ENCODE measurements at regions not wholly inside any gene's neighbourhood (a gene's known extent, or its start where the extent isn't known, plus 50 kb on each side); places are given as distances from the start of the nearest gene placed in this dataset.
A peak's percentile ranks its signal among the peaks of the same experiment; 100 is the strongest.
"Not testable (repeated sequence)": the region's sequence is repeated elsewhere in the genome, so short reads cannot be mapped to it uniquely, and the experiment has no call there.

- no peaks in the 10 kb centered on the region for H3K36me3 ChIP-seq
- intact Hi-C loops (cut with DNase I; ENCODE audit: low total_unique reads): no loop called here
- no peak for DNase-seq
- no peaks in the 10 kb centered on the region for H3K4me1 ChIP-seq
- TF ChIP-seq POLR2AphosphoS5 (IDR thresholded peaks at IDR 0.05) (no peak), CTCF (IDR thresholded peaks at IDR 0.05) (no peak), EP300 (IDR thresholded peaks at IDR 0.05) (no peak), POLR2A (IDR thresholded peaks at IDR 0.05) (no peak)
- H3K9me3 ChIP-seq: peaks cover 0 to 11% (median under 1%) of the 10 kb centered on the region in 4 donors
- H3K27ac ChIP-seq: no peak overlapping the region
- H3K27me3 ChIP-seq: no peaks in the 10 kb centered on the region
- WGBS, 5 donors: 61 to 77% (median 72%) methylated on average over 2 of the region's 2 CpGs
- no peak overlapping the region for H3K4me3 ChIP-seq
These were observed 778.7 kb upstream of the CDH8 start for GRCh38 chr16:62814891-62815290.

- H3K27ac ChIP-seq: peak overlapping the region; percentile 9 to 62 (median 48)
- H3K4me3 ChIP-seq: no peak overlapping the region
- H3K27me3 ChIP-seq: no peaks in the 10 kb centered on the region
- DNase-seq: peak in 1 of 2 donors; percentile 70
- peaks cover 0 to 8% (median 3%) of the 10 kb centered on the region in 4 donors for H3K4me1 ChIP-seq
- intact Hi-C loops (cut with DNase I; ENCODE audit: low total_unique reads): no loop called here
- no peaks in the 10 kb centered on the region for H3K36me3 ChIP-seq
- TF ChIP-seq POLR2A (IDR thresholded peaks at IDR 0.05) (no peak), POLR2AphosphoS5 (IDR thresholded peaks at IDR 0.05) (no peak), CTCF (IDR thresholded peaks at IDR 0.05) (no peak), EP300 (IDR thresholded peaks at IDR 0.05) (no peak)
- H3K9me3 ChIP-seq: peaks cover 0 to 4% (median 0%) of the 10 kb centered on the region in 4 donors
- WGBS, 5 donors: 25 to 59% (median 39%) methylated on average over 4 of the region's 4 CpGs
These were observed 769.1 kb upstream of the CDH8 start for GRCh38 chr16:62805221-62805857.

- H3K36me3 ChIP-seq: no peaks in the 10 kb centered on the region
- no peak for TF ChIP-seq EP300 (IDR thresholded peaks at IDR 0.05)
- no peak for TF ChIP-seq POLR2A (IDR thresholded peaks at IDR 0.05)
- TF ChIP-seq POLR2AphosphoS5 (IDR thresholded peaks at IDR 0.05): no peak
- TF ChIP-seq CTCF (IDR thresholded peaks at IDR 0.05): no peak
- H3K27ac ChIP-seq: no peak overlapping the region
- H3K9me3 ChIP-seq: peaks cover 0 to 12% (median 0%) of the 10 kb centered on the region in 4 donors
- no peak for DNase-seq
- intact Hi-C loops (cut with DNase I; ENCODE audit: low total_unique reads): no loop called here
- no peaks in the 10 kb centered on the region for H3K4me1 ChIP-seq
- H3K27me3 ChIP-seq: no peaks in the 10 kb centered on the region
- no peak overlapping the region for H3K4me3 ChIP-seq
These were observed 758.5 kb upstream of the CDH8 start for GRCh38 chr16:62794724-62795123.

- intact Hi-C loops (cut with DNase I; ENCODE audit: low total_unique reads); DNase-seq; H3K27me3 ChIP-seq: not testable (repeated sequence)
These were observed 743.8 kb upstream of the CDH8 start for GRCh38 chr16:62780081-62780480.

GRCh38 chr16:62764572-62764971 is 728.3 kb upstream of the CDH8 start:
- intact Hi-C loops (cut with DNase I; ENCODE audit: low total_unique reads): no loop called here
- Histone ChIP-seq H3K27me3 (no peaks in the 10 kb centered on the region), H3K36me3 (no peaks in the 10 kb centered on the region), H3K4me1 (no peaks in the 10 kb centered on the region), H3K4me3 (no peak overlapping the region), H3K27ac (no peak overlapping the region), H3K9me3 (no peaks in the 10 kb centered on the region)
- WGBS, 5 donors: 64 to 73% (median 70%) methylated on average over 2 of the region's 2 CpGs
- TF ChIP-seq EP300 (IDR thresholded peaks at IDR 0.05): no peak
- TF ChIP-seq CTCF (IDR thresholded peaks at IDR 0.05): no peak
- TF ChIP-seq POLR2A (IDR thresholded peaks at IDR 0.05): no peak
- TF ChIP-seq POLR2AphosphoS5 (IDR thresholded peaks at IDR 0.05): no peak
- DNase-seq: no peak

More at GRCh38 chr16:62780081-62780480, 743.8 kb upstream of the CDH8 start:
- peaks cover 0 to 13% (median 9%) of the 10 kb centered on the region in 4 donors for H3K9me3 ChIP-seq
- not testable (repeated sequence) for H3K4me1 ChIP-seq, H3K36me3 ChIP-seq, H3K4me3 ChIP-seq, H3K27ac ChIP-seq
- 44 to 84% (median 66%) methylated on average over 3 of the region's 3 CpGs for WGBS, 5 donors

Data from stomach (tissue), 8 donors.